ENCODE measurements at regions not wholly inside any gene's neighbourhood (a gene's known extent, or its start where the extent isn't known, plus 50 kb on each side); places are given as distances from the start of the nearest gene placed in this dataset.

GRCh38 chr4:20624793-20625374 lies 75.4 kb upstream of the PACRGL start:
- Mint-ChIP-seq H3K27me3 (ENCODE audit: unreplicated experiment) (no peaks in the 10 kb centered on the region), H3K4me1 (ENCODE audit: unreplicated experiment) (no peaks in the 10 kb centered on the region), H3K9me3 (ENCODE audit: unreplicated experiment) (no peaks in the 10 kb centered on the region), H3K27ac (ENCODE audit: unreplicated experiment) (no peak overlapping the region), H3K36me3 (ENCODE audit: low read depth, unreplicated experiment) (no peaks in the 10 kb centered on the region), H3K4me3 (ENCODE audit: unreplicated experiment) (no peak overlapping the region)
- DNase-seq (ENCODE audit: low spot score) = no peak
- no peak for TF ChIP-seq CTCF (IDR thresholded peaks at IDR 0.05; ENCODE audit: unreplicated experiment)

DNA sequence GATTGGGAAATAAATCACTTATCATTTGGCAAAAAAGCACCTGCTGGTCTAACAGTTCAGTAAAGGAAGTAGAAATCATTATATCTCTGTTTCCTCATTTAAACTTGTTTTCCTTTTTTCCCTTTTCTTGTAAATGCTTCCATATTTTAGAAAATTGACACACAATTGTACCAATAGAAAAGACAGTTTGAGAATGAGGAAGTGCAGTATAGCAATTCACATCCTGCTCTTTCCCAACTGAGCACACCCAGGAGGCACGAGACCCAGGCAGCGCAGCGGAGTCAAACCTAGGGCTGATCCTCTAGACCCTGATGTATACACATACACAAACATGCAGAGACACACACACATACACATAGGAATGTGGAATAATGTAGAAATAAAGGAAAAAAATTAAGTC lies 74.8 kb upstream of the PACRGL start:
- no peak overlapping the region for H3K27ac Mint-ChIP-seq (ENCODE audit: unreplicated experiment)

DNA sequence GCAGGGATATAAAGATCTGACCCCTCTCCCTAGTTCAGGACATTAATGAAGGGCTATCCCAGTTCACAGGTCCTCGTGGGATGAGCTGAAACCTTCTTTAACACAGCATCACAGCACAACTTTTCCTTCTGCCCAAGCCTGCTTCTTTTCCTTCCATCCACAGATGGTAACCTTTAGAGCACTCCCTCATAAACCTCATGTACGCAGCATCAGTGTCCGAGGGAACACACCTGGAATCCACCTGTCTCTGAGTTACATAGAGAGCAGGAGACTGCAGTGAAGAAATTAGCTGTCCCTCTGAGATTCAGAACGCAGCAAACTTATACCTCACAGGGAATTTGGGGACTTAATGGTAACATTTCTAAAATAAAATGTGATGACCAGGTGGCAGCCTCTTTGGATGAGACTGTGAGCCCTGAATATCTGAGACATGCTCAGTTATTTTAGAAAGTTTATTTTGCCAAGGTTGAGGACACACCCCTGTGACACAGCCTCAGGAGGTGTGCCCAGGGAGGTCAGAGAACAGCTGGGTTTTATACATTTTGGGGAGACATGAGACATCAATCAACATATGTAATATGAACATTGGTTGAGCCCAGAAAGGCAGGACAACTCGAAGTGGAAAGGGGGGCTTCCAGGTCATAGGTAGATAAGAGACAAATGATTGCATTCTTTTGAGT lies 73.8 kb upstream of the PACRGL start:
- TF ChIP-seq CTCF (IDR thresholded peaks at IDR 0.05; ENCODE audit: unreplicated experiment) = no peak
- Mint-ChIP-seq H3K27ac (ENCODE audit: unreplicated experiment) (no peak overlapping the region), H3K4me1 (ENCODE audit: unreplicated experiment) (no peaks in the 10 kb centered on the region), H3K9me3 (ENCODE audit: unreplicated experiment) (no peaks in the 10 kb centered on the region), H3K27me3 (ENCODE audit: unreplicated experiment) (no peaks in the 10 kb centered on the region), H3K4me3 (ENCODE audit: unreplicated experiment) (no peak overlapping the region), H3K36me3 (ENCODE audit: low read depth, unreplicated experiment) (no peaks in the 10 kb centered on the region)
- DNase-seq (ENCODE audit: low spot score) = no peak

More for the DNA sequence above, 74.8 kb upstream of the PACRGL start:
- H3K27me3 Mint-ChIP-seq (ENCODE audit: unreplicated experiment) = no peaks in the 10 kb centered on the region
- DNase-seq (ENCODE audit: low spot score) = no peak
- no peaks in the 10 kb centered on the region for H3K4me1 Mint-ChIP-seq (ENCODE audit: unreplicated experiment)
- no peak for TF ChIP-seq CTCF (IDR thresholded peaks at IDR 0.05; ENCODE audit: unreplicated experiment)
- no peaks in the 10 kb centered on the region for H3K9me3 Mint-ChIP-seq (ENCODE audit: unreplicated experiment)
- H3K36me3 Mint-ChIP-seq (ENCODE audit: low read depth, unreplicated experiment) = no peaks in the 10 kb centered on the region
- no peak overlapping the region for H3K4me3 Mint-ChIP-seq (ENCODE audit: unreplicated experiment)

GRCh38 chr4:20627866-20628265 lies 72.4 kb upstream of the PACRGL start:
- Mint-ChIP-seq H3K36me3 (ENCODE audit: low read depth, unreplicated experiment) (no peaks in the 10 kb centered on the region), H3K4me3 (ENCODE audit: unreplicated experiment) (no peak overlapping the region), H3K27ac (ENCODE audit: unreplicated experiment) (no peak overlapping the region), H3K27me3 (ENCODE audit: unreplicated experiment) (no peaks in the 10 kb centered on the region), H3K4me1 (ENCODE audit: unreplicated experiment) (no peaks in the 10 kb centered on the region), H3K9me3 (ENCODE audit: unreplicated experiment) (no peaks in the 10 kb centered on the region)
- TF ChIP-seq CTCF (IDR thresholded peaks at IDR 0.05; ENCODE audit: unreplicated experiment) = no peak
- DNase-seq (ENCODE audit: low spot score) = no peak
